ENCODE measurements at regions not wholly inside any gene's neighbourhood (a gene's known extent, or its start where the extent isn't known, plus 50 kb on each side); places are given as distances from the start of the nearest gene placed in this dataset.
"Not testable (repeated sequence)": the region's sequence is repeated elsewhere in the genome, so short reads cannot be mapped to it uniquely, and the experiment has no call there.

DNA sequence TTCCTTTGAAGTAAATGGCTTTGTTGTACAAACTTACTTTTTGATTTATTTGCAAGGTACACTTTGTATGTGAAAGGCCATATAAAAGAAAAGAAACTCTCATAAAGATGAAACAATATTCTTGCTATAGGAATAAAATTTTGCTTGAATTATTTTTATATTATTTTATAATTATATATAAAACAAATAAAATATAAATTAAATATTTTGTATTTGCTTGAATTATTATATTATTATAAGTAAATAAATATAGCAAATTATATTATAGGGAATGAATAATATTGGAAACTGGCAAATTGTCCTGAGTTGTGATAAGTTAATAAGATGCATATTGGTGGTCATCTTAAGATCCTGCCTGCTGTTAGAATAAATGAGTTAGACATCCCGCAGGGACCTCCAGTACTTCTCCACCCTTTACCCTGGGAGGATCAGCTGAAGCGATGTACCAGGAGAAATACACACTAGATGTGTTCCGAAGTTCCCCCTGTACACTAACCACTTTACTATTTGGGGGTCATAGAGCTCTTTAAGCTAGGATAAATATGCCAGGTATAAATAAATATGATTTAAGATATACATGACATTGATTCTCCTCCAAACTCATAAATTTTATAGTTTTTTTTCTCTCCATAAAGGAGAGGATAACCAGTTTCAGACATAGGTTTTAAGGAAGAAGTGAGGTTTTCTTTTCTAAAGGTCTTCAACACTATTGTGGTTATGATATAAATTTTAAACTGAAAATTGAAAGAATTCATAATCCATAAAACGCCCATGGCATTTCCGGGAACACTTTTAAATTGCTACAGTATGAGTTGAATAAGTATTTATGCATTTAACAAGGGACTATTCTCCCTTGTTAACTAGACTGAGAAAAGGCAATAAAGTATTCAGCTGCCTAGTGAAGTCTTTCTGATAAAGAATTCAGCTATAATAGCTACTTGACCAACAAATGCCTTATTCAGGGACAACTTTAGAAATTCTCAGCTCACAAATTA, 486.3 kb upstream of the MARCKS start:
- Histone ChIP-seq H3K27ac (no peak overlapping the region), H3K27me3 (no peaks in the 10 kb centered on the region), H3K9me3 (replicated peaks in 1 of 11) (no peaks in the 10 kb centered on the region), H3K4me2 (no peak overlapping the region), H3K36me3 (no peaks in the 10 kb centered on the region), H4K20me1 (no peaks in the 10 kb centered on the region), H3K4me1 (no peaks in the 10 kb centered on the region), H3K9ac (no peak overlapping the region), H3K4me3 (no peak overlapping the region)
- TF ChIP-seq Cebpa-rat (IDR thresholded peaks at IDR 0.05): no peak

DNA sequence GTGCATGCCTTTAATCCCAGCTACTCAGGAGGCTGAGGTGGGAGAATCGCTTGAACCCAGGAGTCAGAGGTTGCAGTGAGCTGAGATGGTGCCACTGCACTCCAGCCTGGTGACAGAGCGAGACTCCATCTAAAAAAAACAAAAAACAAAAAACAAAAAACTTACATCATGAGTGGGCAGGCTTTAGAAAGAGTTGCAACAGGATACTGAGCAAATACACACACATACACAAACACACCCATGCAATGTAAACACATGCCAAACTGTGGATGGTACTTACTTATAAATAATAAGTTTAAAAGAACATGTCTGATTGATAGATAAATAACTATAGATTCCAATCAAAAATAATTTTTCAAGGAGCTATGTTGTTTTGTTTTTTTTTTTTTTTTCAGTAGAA, 481.7 kb upstream of the MARCKS start:
- not testable (repeated sequence) for H3K9me3 ChIP-seq (replicated peaks in 1 of 11); H3K4me3 ChIP-seq; H4K20me1 ChIP-seq; H3K9ac ChIP-seq; H3K36me3 ChIP-seq; H3K4me2 ChIP-seq; H3K4me1 ChIP-seq; H3K27me3 ChIP-seq; H3K27ac ChIP-seq

DNA sequence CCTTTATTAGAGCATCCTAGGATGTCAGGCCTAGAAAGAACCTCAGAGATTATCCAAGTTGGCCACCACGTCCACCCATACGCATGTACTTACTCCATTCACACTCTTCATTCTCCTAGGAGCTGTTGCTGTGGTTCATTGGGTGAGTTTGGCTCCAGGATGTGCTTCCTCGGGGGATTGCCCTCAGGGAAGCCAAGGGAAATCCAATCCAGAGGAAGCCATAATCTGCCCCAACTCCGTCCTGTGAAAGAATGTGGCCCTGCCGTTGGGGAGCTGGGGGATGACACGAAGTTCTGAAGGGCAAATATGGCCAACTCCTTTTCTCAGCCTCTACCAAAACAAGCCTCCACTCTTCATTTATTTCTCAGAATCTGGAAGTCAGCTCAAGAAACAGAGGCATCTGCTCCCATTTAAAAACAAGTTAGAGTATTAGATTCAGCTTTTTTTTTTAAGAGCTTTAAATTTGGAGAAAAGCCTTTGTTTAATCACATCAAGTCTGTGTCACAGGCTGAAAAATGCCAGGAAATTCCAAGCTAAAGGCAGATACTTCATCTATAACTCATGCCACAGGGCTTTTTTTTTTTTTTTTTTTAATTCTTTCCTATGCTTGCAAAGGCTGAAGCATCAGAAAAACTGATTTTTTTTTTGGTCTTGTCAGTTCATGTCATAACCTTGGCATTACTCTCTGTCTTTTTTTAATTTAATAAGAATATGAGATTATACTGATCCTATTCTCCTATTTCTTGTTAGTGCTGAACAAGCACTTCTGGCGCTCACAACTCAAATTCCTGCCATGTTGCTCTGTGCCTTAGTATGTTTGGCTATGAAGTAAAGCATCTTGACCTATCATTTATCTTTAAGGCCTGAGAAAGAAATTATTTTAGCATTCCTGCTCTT, 480.9 kb upstream of the MARCKS start:
- Histone ChIP-seq H3K9ac (no peak overlapping the region), H3K9me3 (replicated peaks in 1 of 11) (no peaks in the 10 kb centered on the region), H3K27ac (no peak overlapping the region), H3K4me2 (no peak overlapping the region), H3K36me3 (no peaks in the 10 kb centered on the region), H3K4me1 (no peaks in the 10 kb centered on the region), H3K4me3 (no peak overlapping the region), H3K27me3 (no peaks in the 10 kb centered on the region), H4K20me1 (no peaks in the 10 kb centered on the region)
- no peak for TF ChIP-seq Cebpa-rat (IDR thresholded peaks at IDR 0.05)

DNA sequence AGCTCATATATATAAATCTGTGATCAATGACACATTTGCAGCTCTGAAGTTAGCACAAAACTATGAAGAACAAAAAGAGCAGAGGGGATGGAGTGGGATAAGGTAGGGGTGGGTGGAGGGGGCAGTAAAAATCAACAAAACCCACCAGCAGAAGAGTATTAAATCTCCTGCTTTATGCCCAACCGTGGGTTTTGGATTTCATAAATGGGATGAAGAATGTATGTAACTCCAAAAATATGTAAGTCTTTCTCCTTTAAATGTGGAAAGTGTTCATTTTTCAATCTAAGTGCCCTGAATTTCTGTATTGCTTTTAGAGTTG, 480.3 kb upstream of the MARCKS start:
- Histone ChIP-seq H3K4me3 (no peak overlapping the region), H3K9me3 (replicated peaks in 1 of 11) (no peaks in the 10 kb centered on the region), H3K36me3 (no peaks in the 10 kb centered on the region), H3K4me1 (0 out of 20 replicates have a peak, but pooled peaks cover 0 to under 1% (median 0%) of the 10 kb centered on the region in 10 experiments), H3K4me2 (no peak overlapping the region), H3K9ac (no peak overlapping the region), H4K20me1 (no peaks in the 10 kb centered on the region), H3K27me3 (no peaks in the 10 kb centered on the region), H3K27ac (no peak overlapping the region)
- no peak for TF ChIP-seq Cebpa-rat (IDR thresholded peaks at IDR 0.05)

DNA sequence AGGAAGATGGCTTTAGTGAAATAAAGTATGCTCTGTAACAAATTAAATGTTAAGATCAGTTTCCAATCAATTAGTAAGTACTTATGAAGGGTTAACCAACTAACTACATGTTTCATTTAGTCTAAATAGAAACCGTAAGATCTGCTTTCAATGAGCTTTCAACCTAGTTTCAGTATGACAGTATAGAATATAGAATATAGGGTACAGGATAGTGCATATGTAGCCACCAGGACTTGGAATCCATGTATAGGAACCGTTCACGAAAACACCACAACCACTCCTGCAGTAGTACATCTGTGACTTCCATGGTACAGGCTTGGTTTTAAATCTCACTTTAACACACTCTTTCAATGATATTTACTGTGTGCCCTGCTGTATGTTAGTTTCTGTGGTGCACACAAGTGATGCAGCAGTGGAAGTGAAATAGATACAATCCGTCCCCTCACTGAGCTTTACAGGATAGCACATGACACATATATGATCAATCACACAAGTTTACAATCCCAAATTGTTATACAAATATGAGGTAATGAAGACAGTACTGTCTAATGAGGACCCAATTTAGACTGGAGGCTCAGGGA, 479.7 kb upstream of the MARCKS start:
- Histone ChIP-seq H3K4me3 (no peak overlapping the region), H3K9me3 (replicated peaks in 1 of 11) (no peaks in the 10 kb centered on the region), H3K4me1 (peaks cover 0 to 6% (median 0%) of the 10 kb centered on the region in 10 experiments; a peak in 1 of 20 replicates), H3K27ac (no peak overlapping the region), H3K9ac (no peak overlapping the region), H3K27me3 (no peaks in the 10 kb centered on the region), H3K36me3 (no peaks in the 10 kb centered on the region), H3K4me2 (no peak overlapping the region), H4K20me1 (no peaks in the 10 kb centered on the region)
- no peak for TF ChIP-seq Cebpa-rat (IDR thresholded peaks at IDR 0.05)

DNA sequence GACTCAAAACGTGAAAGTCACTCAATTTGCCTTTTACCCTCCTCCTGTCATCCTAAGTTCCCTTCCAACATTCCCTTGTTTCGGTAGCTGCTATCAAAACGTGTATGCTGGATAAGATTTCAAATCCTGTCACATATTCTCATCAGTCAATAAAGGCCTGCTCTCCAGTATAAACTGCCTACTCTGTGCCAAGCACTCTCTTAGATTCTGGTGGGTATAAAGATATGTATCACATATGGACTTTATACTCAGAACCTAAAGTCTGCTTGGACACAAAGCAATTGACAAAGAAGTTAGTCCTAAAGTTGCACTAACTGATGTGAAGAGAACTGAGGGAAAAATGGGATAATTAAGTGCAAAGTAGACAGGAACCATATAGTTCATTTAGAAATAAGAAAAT, 476.6 kb upstream of the MARCKS start:
- no peak overlapping the region for H3K9ac ChIP-seq
- peaks cover 0 to 6% (median 0%) of the 10 kb centered on the region in 10 experiments; a peak in 1 of 20 replicates for H3K4me1 ChIP-seq
- H3K9me3 ChIP-seq (replicated peaks in 1 of 11): no peaks in the 10 kb centered on the region
- no peaks in the 10 kb centered on the region for H3K27me3 ChIP-seq
- H4K20me1 ChIP-seq: no peaks in the 10 kb centered on the region
- TF ChIP-seq Cebpa-rat (IDR thresholded peaks at IDR 0.05): no peak
- H3K4me2 ChIP-seq: no peak overlapping the region
- no peak overlapping the region for H3K4me3 ChIP-seq
- H3K36me3 ChIP-seq: no peaks in the 10 kb centered on the region
- no peak overlapping the region for H3K27ac ChIP-seq

DNA sequence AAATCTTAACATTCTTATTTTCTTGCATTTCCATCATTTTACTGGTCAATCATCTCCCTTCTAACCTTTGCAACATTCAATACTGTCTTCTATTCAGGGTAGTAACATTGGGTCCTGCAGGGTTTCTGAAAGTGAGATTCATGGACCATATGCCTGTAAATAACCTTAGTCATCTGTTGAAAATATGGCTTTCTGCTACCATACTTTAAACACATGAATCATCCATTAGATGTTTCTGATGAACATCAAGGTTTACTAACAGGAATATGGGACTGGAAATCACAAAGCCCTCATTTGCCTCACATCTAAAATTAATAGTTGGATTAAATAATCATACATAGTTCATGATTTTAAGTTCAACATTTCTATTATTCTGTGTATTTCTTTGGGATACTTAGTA, 475.9 kb upstream of the MARCKS start:
- Histone ChIP-seq H3K36me3 (no peaks in the 10 kb centered on the region), H3K27ac (no peak overlapping the region), H3K4me2 (no peak overlapping the region), H3K9ac (no peak overlapping the region), H3K4me3 (no peak overlapping the region), H4K20me1 (no peaks in the 10 kb centered on the region), H3K4me1 (peaks cover 0 to 6% (median 0%) of the 10 kb centered on the region in 10 experiments; a peak in 1 of 20 replicates), H3K27me3 (no peaks in the 10 kb centered on the region), H3K9me3 (replicated peaks in 1 of 11) (no peaks in the 10 kb centered on the region)
- no peak for TF ChIP-seq Cebpa-rat (IDR thresholded peaks at IDR 0.05)

DNA sequence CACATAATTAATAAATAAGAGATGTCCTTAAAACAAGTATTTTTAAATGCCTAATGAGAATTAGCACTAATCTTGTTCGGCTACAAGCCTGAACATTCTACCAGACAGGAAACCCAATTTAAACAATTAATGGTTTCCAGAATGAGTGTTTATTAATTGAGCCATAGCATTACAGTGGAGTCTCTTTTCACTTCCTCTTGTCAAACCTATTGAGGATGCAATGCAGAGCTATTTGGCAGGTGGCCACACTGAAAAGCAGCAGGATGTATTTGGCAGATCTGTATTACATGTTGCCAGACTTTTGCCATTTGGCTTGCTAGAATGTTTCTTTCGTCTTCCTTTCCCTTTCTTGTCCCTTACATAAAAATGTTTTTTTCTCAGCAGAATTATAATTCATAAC, 475.2 kb upstream of the MARCKS start:
- TF ChIP-seq Cebpa-rat (IDR thresholded peaks at IDR 0.05): no peak
- Histone ChIP-seq H3K4me2 (no peak overlapping the region), H3K4me1 (peaks cover 0 to 6% (median 0%) of the 10 kb centered on the region in 10 experiments; a peak in 1 of 20 replicates), H3K9me3 (replicated peaks in 1 of 11) (no peaks in the 10 kb centered on the region), H3K9ac (no peak overlapping the region), H3K27me3 (no peaks in the 10 kb centered on the region), H3K4me3 (no peak overlapping the region), H3K36me3 (no peaks in the 10 kb centered on the region), H4K20me1 (no peaks in the 10 kb centered on the region), H3K27ac (no peak overlapping the region)

DNA sequence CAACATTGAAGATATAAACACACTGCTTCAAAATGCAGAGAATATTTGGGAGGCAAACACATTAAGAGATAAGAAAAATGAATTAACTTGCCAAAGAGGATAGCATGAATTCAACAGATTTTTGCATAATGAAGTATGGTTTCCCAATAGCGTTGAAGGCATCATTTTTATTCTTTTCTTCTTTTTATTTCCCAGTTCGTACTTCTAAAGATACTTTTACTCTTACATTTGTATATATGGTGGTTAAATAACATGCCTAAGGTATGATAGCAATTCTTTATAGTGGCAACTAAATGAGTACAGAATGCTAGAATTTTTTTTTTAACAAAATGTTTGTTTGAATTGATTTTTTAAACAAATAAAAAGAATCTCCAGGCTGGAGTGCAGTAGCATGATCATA, 473.4 kb upstream of the MARCKS start:
- Histone ChIP-seq H3K27ac (no peak overlapping the region), H3K4me2 (no peak overlapping the region), H3K9ac (no peak overlapping the region), H3K9me3 (replicated peaks in 1 of 11) (no peaks in the 10 kb centered on the region), H4K20me1 (no peaks in the 10 kb centered on the region), H3K4me3 (no peak overlapping the region), H3K4me1 (peaks cover 0 to 6% (median 0%) of the 10 kb centered on the region in 10 experiments; a peak in 1 of 20 replicates), H3K27me3 (no peaks in the 10 kb centered on the region), H3K36me3 (no peaks in the 10 kb centered on the region)
- TF ChIP-seq Cebpa-rat (IDR thresholded peaks at IDR 0.05): no peak

Measured in BLaER1 treated with 17β-estradiol and CSF1 and Interleukin-3, amounts not matched to agents 10 nM and 100 nM (cell line).